Lower leg skin (tissue), 4 donors: ENCODE measurements at regions not wholly inside any gene's neighbourhood (a gene's known extent, or its start where the extent isn't known, plus 50 kb on each side); places are given as distances from the start of the nearest gene placed in this dataset.

Experiments
- DNase-seq, 2 donors: peaks; one replicate each; pipeline ENCODE4 v3.0.0-alpha.2; 2019; ENCODE audit warnings: low spot score in 2 of 2
- H3K4me3 ChIP-seq: fragments of 200-600 bp; sonication (generic); 2 replicates; pipeline ENCODE4 v1.5.1; 2017; ENCODE audit warnings: mild to moderate bottlenecking, low read depth; ENCODE audit not compliant: poor library complexity, severe bottlenecking
- CTCF ChIP-seq, 3 donors: fragments of 450-650 bp; IDR thresholded peaks; one replicate each; pipeline ENCODE4 v1.5.1; 2016; ENCODE audit warnings: antibody characterized with exemption in 3 of 3, mild to moderate bottlenecking in 3 of 3, moderate library complexity in 2 of 3
- POLR2A ChIP-seq, 2 donors: fragments of 450-650 bp; IDR thresholded peaks; one replicate each; pipeline ENCODE4 v1.6.1; 2016 to 2017; ENCODE audit warnings: antibody characterized with exemption in 2 of 2, mild to moderate bottlenecking in 1 of 2, moderate library complexity in 1 of 2
- WGBS, 2 donors: methylation state at CpG; one replicate each; pipeline ENCODE4 v1.1.5; 2018; 5-methylcytosine and 5-hydroxymethylcytosine counted together
- intact Hi-C: fragments of 100-400 bp; cut with DNase I; formaldehyde crosslinking; loops from one replicate; pipeline ENCODE4 v1.15.0; 2023; ENCODE audit warnings: low total_unique reads

- TF ChIP-seq CTCF (IDR thresholded peaks at IDR 0.05) (no peak), POLR2A (IDR thresholded peaks at IDR 0.05) (no peak)
- no peak for DNase-seq
- 49 to 87% methylated on average over 2 of the region's 2 CpGs for WGBS, 2 donors
- intact Hi-C loops: no loop called here
- H3K4me3 ChIP-seq: no peak overlapping the region
Observed at GRCh38 chr2:75356865-75357264, 157.5 kb upstream of the TACR1 start.

GRCh38 chr2:75353131-75353530, 153.8 kb upstream of the TACR1 start:
- intact Hi-C loops: no loop called here
- no peak for TF ChIP-seq POLR2A (IDR thresholded peaks at IDR 0.05)
- TF ChIP-seq CTCF (IDR thresholded peaks at IDR 0.05): no peak

GRCh38 chr2:75348307-75348706, 149.0 kb upstream of the TACR1 start:
- DNase-seq: no peak
- TF ChIP-seq POLR2A (IDR thresholded peaks at IDR 0.05) (no peak), CTCF (IDR thresholded peaks at IDR 0.05) (no peak)
- no peak overlapping the region for H3K4me3 ChIP-seq
- intact Hi-C loops: no loop called here
- WGBS, 2 donors: 61 to 69% methylated on average over 1 of the region's 1 CpG

More at GRCh38 chr2:75353131-75353530, 153.8 kb upstream of the TACR1 start:
- no peak for DNase-seq
- H3K4me3 ChIP-seq: no peak overlapping the region

- no peak for TF ChIP-seq POLR2A (IDR thresholded peaks at IDR 0.05)
- no peak for TF ChIP-seq CTCF (IDR thresholded peaks at IDR 0.05)
- H3K4me3 ChIP-seq: no peak overlapping the region
- intact Hi-C loops: no loop called here
- 67 to 68% methylated on average over 1 of the region's 1 CpG for WGBS, 2 donors
- DNase-seq: no peak
Observed at GRCh38 chr2:75344146-75344545, 144.8 kb upstream of the TACR1 start.

GRCh38 chr2:75342504-75343175, 143.3 kb upstream of the TACR1 start:
- intact Hi-C loops: no loop called here
- DNase-seq: no peak
- H3K4me3 ChIP-seq: no peak overlapping the region
- TF ChIP-seq POLR2A (IDR thresholded peaks at IDR 0.05) (no peak), CTCF (IDR thresholded peaks at IDR 0.05) (no peak)
- WGBS, 2 donors: 84 to 89% methylated on average over 1 of the region's 1 CpG

GRCh38 chr2:75340560-75340959, 141.2 kb upstream of the TACR1 start:
- H3K4me3 ChIP-seq: no peak overlapping the region
- TF ChIP-seq POLR2A (IDR thresholded peaks at IDR 0.05) (no peak), CTCF (IDR thresholded peaks at IDR 0.05) (no peak)
- no peak for DNase-seq
- intact Hi-C loops: no loop called here
- 31% methylated on average over 3 of the region's 3 CpGs for WGBS, 2 donors
